HG03575 (cell line): ENCODE measurements at regions not wholly inside any gene's neighbourhood (a gene's known extent, or its start where the extent isn't known, plus 50 kb on each side); places are given as distances from the start of the nearest gene placed in this dataset.
"Not testable (repeated sequence)": the region's sequence is repeated elsewhere in the genome, so short reads cannot be mapped to it uniquely, and the experiment has no call there.

Source experiments
- ATAC-seq: cut with Tn5 transposase; IDR thresholded peaks from one replicate; pipeline ENCODE4 v1.9.1; 2021; ENCODE audit not compliant: unreplicated experiment, insufficient number of reproducible peaks, low FRiP score; ENCODE audit errors: extremely low read depth

- ATAC-seq: no peak
Measured at GRCh38 chr1:61028136-61028535, 54.2 kb upstream of the NFIA start.

- not testable (repeated sequence) for ATAC-seq
Measured at GRCh38 chr1:61018068-61018467, 64.3 kb upstream of the NFIA start.

- no peak for ATAC-seq
Measured at GRCh38 chr1:61017651-61018050, 64.7 kb upstream of the NFIA start.

GRCh38 chr1:61013946-61014667, 68.3 kb upstream of the NFIA start:
- no peak for ATAC-seq

GRCh38 chr1:61013189-61013945, 69.0 kb upstream of the NFIA start:
- no peak for ATAC-seq

GRCh38 chr1:61012341-61012761, 70.0 kb upstream of the NFIA start:
- no peak for ATAC-seq

- ATAC-seq: no peak
Measured at GRCh38 chr1:61011561-61012263, 70.6 kb upstream of the NFIA start.

GRCh38 chr1:61007534-61008364, 74.6 kb upstream of the NFIA start:
- ATAC-seq: no peak

- no peak for ATAC-seq
Measured at GRCh38 chr1:61005614-61006580, 76.5 kb upstream of the NFIA start.

GRCh38 chr1:61004262-61005003, 77.9 kb upstream of the NFIA start:
- ATAC-seq: no peak

GRCh38 chr1:61000327-61000726, 82.0 kb upstream of the NFIA start:
- no peak for ATAC-seq

GRCh38 chr1:60998786-60999185, 83.6 kb upstream of the NFIA start:
- no peak for ATAC-seq

- ATAC-seq: no peak
Measured at GRCh38 chr1:60994828-60995492, 87.4 kb upstream of the NFIA start.

GRCh38 chr1:60994369-60994768, 88.0 kb upstream of the NFIA start:
- no peak for ATAC-seq

- no peak for ATAC-seq
Measured at GRCh38 chr1:60992165-60992564, 90.2 kb upstream of the NFIA start.

- ATAC-seq: no peak
Measured at GRCh38 chr1:60990714-60991090, 91.7 kb upstream of the NFIA start.
